Inferior parietal cortex (tissue), 1 donor: ENCODE measurements at regions not wholly inside any gene's neighbourhood (a gene's known extent, or its start where the extent isn't known, plus 50 kb on each side); places are given as distances from the start of the nearest gene placed in this dataset.
"Not testable (repeated sequence)": the region's sequence is repeated elsewhere in the genome, so short reads cannot be mapped to it uniquely, and the experiment has no call there.

ENCODE experiments used
- DNase-seq: peaks from one replicate; pipeline ENCODE4 v3.0.0-alpha.2; 2016; ENCODE audit errors: extremely low spot score

DNA sequence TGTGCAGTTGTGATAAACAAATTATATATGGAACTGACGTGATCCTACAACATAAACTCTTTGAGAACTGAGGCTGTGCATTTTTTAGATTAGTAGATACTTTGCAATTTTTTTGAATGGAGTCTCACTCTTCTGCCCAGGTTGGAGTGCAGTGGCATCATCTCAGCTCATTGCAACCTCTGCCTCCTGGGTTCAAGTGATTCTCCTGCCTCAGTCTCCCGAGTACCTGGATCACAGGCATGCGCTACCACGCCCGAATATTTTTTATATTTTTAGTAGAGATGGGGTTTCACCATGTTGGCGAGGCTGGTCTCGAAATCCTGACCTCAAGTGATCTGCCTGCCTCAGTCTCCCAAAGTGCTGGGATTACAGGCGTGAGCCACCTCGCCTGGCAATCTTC, 145.9 kb downstream of the POTEH start:
- DNase-seq: not testable (repeated sequence)

DNA sequence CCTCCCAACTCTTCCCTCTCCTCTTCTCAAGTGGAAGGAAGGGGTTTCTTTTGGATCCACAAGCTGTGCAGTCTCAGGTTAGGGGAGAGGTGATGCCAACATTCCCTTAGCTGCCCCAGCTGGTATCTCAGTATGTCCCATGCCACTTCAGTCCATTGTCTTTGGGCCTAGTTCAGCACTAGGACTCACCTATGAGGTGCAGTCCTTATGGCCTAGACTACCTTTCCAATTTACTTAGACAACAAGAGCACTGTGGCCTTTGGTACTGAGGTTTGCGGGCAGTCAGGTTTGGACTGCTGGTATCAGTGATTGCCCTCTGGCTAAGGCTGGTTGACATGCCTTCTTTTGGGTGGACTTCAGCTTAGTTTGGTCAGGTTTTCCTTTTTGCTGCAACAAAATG, 159.9 kb downstream of the POTEH start:
- not testable (repeated sequence) for DNase-seq

GRCh38 chr22:15853716-15854373, 164.0 kb downstream of the POTEH start:
- not testable (repeated sequence) for DNase-seq

DNA sequence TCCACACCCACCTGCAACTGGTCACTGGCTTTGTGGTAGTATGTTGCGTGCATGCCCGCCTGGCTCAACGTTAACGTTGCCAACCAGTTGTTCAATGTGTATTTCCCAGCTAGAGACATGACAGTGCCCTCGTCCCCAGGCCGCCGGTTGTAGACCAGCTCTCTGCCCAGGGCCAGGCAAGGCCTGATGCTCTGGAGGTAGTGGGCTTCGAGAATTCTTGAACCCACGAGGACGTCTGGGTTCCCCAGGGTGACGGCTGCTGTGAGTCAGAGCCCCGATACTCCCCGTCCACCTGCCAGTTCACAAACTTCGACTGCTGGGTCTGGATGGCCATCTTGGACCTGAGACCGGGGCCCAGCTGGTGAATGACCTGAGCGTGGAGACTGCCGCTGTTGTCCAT, 164.6 kb downstream of the POTEH start:
- not testable (repeated sequence) for DNase-seq

DNA sequence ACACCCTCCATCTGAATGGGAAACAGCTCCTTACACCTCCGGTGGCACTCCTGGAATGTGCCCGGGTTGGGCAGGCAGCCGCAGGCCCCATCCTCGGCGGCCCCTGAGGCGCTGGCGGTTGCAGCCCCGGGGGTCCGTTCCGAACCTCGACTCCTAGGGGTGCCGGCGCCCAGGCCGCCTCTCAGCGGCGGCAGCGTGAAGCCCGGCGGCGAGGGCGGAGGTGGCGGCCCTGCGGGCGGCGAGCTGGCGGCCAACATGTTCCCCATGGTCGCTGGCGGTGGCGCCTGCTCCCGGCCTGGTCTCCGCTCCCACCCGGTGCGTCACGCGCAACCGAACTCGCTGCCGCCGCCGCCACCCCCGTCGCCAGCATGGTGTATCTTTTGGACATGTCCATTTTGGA, 165.2 kb downstream of the POTEH start:
- not testable (repeated sequence) for DNase-seq

- DNase-seq: not testable (repeated sequence)
These were observed 191.1 kb downstream of the POTEH start for GRCh38 chr22:15880926-15881325.

GRCh38 chr22:15904326-15904725, 214.5 kb downstream of the POTEH start:
- not testable (repeated sequence) for DNase-seq

DNA sequence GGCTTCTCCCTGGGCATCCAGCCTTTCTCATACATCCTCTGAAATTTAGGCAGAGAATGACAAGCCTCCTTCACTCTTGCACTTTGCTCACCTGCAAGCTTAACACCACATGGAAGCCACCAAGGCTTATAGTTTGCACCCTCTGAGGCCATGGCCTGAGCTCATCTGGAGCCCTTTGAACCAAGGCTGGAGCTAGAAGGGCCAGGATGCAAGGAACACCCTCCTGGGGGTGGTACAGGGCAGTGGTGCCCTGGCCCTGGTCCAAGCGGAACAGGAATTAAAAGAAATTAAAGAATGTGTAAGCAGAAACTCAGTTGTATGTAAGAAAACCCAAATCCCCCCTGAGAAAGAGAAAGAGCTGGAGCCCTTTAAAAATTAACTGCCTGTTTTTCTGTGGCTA, 221.9 kb downstream of the POTEH start:
- DNase-seq: not testable (repeated sequence)

GRCh38 chr22:15919120-15919519, 229.3 kb downstream of the POTEH start:
- DNase-seq: not testable (repeated sequence)

- DNase-seq: not testable (repeated sequence)
These were observed 231.1 kb downstream of the POTEH start for GRCh38 chr22:15920941-15921340.

- not testable (repeated sequence) for DNase-seq
These were observed 232.3 kb downstream of the POTEH start for GRCh38 chr22:15922132-15922531.

- not testable (repeated sequence) for DNase-seq
These were observed 232.8 kb downstream of the POTEH start for GRCh38 chr22:15922666-15923065.

- not testable (repeated sequence) for DNase-seq
These were observed 235.0 kb downstream of the POTEH start for GRCh38 chr22:15924820-15925219.

DNA sequence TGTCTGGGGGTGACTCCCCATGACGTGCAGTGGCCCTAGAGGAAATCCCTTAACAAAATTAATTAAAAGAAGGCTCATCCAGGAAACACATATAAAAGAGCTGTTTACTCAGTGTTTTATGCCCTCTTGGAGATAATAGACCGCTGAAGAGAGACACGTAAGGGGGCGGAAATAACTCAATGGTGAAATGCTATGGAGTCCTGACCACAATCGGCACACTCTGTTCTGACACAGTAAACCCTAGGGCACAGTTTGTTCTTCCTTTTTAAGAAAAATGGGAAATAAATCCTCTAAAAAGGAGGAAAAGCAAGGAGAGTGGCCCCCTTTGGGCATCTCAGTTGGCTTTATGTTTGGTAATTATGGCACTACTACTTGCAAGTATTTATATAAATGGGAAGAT, 237.3 kb downstream of the POTEH start:
- not testable (repeated sequence) for DNase-seq
